HS-5 (cell line): ENCODE measurements at regions not wholly inside any gene's neighbourhood (a gene's known extent, or its start where the extent isn't known, plus 50 kb on each side); places are given as distances from the start of the nearest gene placed in this dataset.
"Not testable (repeated sequence)": the region's sequence is repeated elsewhere in the genome, so short reads cannot be mapped to it uniquely, and the experiment has no call there.

Experiments used
- DNase-seq: peaks from one replicate; pipeline ENCODE4 v3.0.0-alpha.2; 2012; ENCODE audit warnings: low read depth

- DNase-seq = no peak
Observed at GRCh38 chr2:53028746-53029423, 738.7 kb upstream of the CHAC2 start.

- DNase-seq = peak; percentile 77
Observed at GRCh38 chr2:53028225-53028624, 739.4 kb upstream of the CHAC2 start.

GRCh38 chr2:53022248-53022647 lies 745.4 kb upstream of the CHAC2 start:
- not testable (repeated sequence) for DNase-seq

- no peak for DNase-seq
Observed at GRCh38 chr2:53021828-53022227, 745.8 kb upstream of the CHAC2 start.

- DNase-seq = no peak
Observed at GRCh38 chr2:53021292-53021691, 746.3 kb upstream of the CHAC2 start.

GRCh38 chr2:53018825-53019425 lies 748.7 kb upstream of the CHAC2 start:
- DNase-seq = no peak

- DNase-seq = no peak
Observed at GRCh38 chr2:53006980-53007379, 760.6 kb upstream of the CHAC2 start.

GRCh38 chr2:53004413-53004812 lies 763.2 kb upstream of the CHAC2 start:
- no peak for DNase-seq

GRCh38 chr2:52995424-52995823 lies 772.2 kb upstream of the CHAC2 start:
- DNase-seq = no peak

GRCh38 chr2:52976143-52976949 lies 791.3 kb upstream of the CHAC2 start:
- peak; percentile 2 for DNase-seq

GRCh38 chr2:52974127-52974526 lies 793.5 kb upstream of the CHAC2 start:
- no peak for DNase-seq

GRCh38 chr2:52970642-52971041 lies 797.0 kb upstream of the CHAC2 start:
- DNase-seq = no peak

GRCh38 chr2:52968043-52968442 lies 799.6 kb upstream of the CHAC2 start:
- DNase-seq = no peak

GRCh38 chr2:52964916-52965530 lies 802.6 kb upstream of the CHAC2 start:
- no peak for DNase-seq

GRCh38 chr2:52961403-52961802 lies 806.2 kb upstream of the CHAC2 start:
- DNase-seq = no peak

- DNase-seq = no peak
Observed at GRCh38 chr2:52960881-52961280, 806.7 kb upstream of the CHAC2 start.

GRCh38 chr2:52959801-52960200 lies 807.8 kb upstream of the CHAC2 start:
- DNase-seq = no peak

GRCh38 chr2:52956766-52957165 lies 810.8 kb upstream of the CHAC2 start:
- DNase-seq = no peak

- DNase-seq = no peak
Observed at GRCh38 chr2:52956118-52956517, 811.5 kb upstream of the CHAC2 start.

GRCh38 chr2:52955079-52955478 lies 812.5 kb upstream of the CHAC2 start:
- no peak for DNase-seq

- no peak for DNase-seq
Observed at GRCh38 chr2:52940101-52940500, 827.5 kb upstream of the CHAC2 start.

- no peak for DNase-seq
Observed at GRCh38 chr2:52939250-52939649, 828.4 kb upstream of the CHAC2 start.

GRCh38 chr2:52936029-52936428 lies 831.6 kb upstream of the CHAC2 start:
- no peak for DNase-seq
